ENCODE measurements at regions not wholly inside any gene's neighbourhood (a gene's known extent, or its start where the extent isn't known, plus 50 kb on each side); places are given as distances from the start of the nearest gene placed in this dataset.
A peak's percentile ranks its signal among the peaks of the same experiment; 100 is the strongest.

DNA sequence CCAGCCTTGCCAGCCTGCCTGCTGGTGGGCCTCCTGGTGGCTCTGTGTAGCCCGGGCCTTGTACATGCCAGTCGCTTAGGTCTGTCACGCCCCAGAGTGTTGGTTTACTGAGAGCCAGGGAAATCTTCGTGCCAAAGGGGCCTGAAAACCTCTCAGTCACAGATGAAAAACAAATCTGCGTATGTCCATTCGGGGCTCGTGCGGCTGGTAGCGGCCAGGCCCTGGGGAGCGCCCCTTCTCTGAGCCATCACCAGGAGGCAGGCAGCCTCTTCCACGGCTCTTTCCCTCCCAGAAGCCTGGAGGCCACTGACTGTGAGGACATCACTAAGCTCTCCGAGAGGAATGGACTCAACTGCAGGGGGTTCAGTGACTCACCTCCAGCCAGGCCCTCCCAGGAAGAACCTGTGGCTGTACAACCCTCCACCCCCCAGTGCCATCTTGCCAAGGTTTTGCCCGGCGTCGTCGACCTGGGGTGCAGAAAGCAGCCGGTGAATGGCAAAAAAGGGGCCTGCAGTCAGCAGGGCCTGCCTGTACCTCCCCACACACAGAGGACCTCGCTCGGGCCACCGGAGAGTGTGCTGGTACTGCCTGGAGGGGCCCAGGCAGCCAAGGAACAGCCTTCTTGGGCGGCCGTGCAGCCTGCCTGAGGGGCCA lies 162.2 kb downstream of the BCOR start:
- H3K4ac ChIP-seq (ENCODE audit: low read depth, low read length), result no peak overlapping the region
- no peak overlapping the region for H4K5ac ChIP-seq (ENCODE audit: insufficient read length, low read depth, low read length)
- TF ChIP-seq, protein P1, sequence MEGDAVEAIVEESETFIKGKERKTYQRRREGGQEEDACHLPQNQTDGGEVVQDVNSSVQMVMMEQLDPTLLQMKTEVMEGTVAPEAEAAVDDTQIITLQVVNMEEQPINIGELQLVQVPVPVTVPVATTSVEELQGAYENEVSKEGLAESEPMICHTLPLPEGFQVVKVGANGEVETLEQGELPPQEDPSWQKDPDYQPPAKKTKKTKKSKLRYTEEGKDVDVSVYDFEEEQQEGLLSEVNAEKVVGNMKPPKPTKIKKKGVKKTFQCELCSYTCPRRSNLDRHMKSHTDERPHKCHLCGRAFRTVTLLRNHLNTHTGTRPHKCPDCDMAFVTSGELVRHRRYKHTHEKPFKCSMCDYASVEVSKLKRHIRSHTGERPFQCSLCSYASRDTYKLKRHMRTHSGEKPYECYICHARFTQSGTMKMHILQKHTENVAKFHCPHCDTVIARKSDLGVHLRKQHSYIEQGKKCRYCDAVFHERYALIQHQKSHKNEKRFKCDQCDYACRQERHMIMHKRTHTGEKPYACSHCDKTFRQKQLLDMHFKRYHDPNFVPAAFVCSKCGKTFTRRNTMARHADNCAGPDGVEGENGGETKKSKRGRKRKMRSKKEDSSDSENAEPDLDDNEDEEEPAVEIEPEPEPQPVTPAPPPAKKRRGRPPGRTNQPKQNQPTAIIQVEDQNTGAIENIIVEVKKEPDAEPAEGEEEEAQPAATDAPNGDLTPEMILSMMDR (conservative IDR thresholded peaks at IDR 0.05), result peak; percentile 46; the same call in 2 of the 3 replicates
- no peak overlapping the region for H2AFZ ChIP-seq (ENCODE audit: low read length)
- H2BK12ac ChIP-seq (ENCODE audit: insufficient read length, low read depth, low read length), result no peak overlapping the region
- Mint-ChIP-seq H3K27ac (no peak overlapping the region; a peak in 1 of 7 replicates), H3K27me3 (ENCODE audit: low read depth) (peaks cover 1% of the 10 kb centered on the region), H3K9me3 (peaks cover 44 to 50% of the 10 kb centered on the region in 2 experiments), H3K36me3 (ENCODE audit: insufficient read depth in 1 of 3, low read depth in 3 of 3) (peaks cover 0 to 2% (median 0%) of the 10 kb centered on the region in 3 experiments; a peak in 3 of 7 replicates), H3K4me3 (no peak overlapping the region; a peak in 1 of 5 replicates), H3K4me1 (peaks cover 11 to 12% of the 10 kb centered on the region in 2 experiments)
- no peaks in the 10 kb centered on the region for H3K79me2 ChIP-seq (ENCODE audit: insufficient read depth, low read length)
- no peak overlapping the region for H2AK5ac ChIP-seq (ENCODE audit: insufficient read length, low read length)
- no CpG with 5 or more reads among the region's 22 CpGs for WGBS (ENCODE audit: extremely low coverage, insufficient read length, low lambda C conversion rate)
- no peaks in the 10 kb centered on the region for H3K27me3 ChIP-seq (ENCODE audit: insufficient read depth, low read length)
- H3K18ac ChIP-seq (ENCODE audit: insufficient read length, low read depth, low read length), result no peak overlapping the region
- no peaks in the 10 kb centered on the region; the same call in 1 of the 2 replicates for H3K4me1 ChIP-seq (ENCODE audit: insufficient read depth, low read length)
- H3K23ac ChIP-seq (ENCODE audit: insufficient read length, low read depth, low read length), result no peak overlapping the region
- H2BK5ac ChIP-seq (ENCODE audit: insufficient read length, low read length), result no peak overlapping the region
- H3K23me2 ChIP-seq (ENCODE audit: insufficient read length, low read depth, low read length, poor library complexity, severe bottlenecking), result no peaks in the 10 kb centered on the region
- H3K56ac ChIP-seq (ENCODE audit: insufficient read length, low read depth, low read length), result no peak overlapping the region
- H4K20me1 ChIP-seq (ENCODE audit: control insufficient read depth, insufficient read depth, insufficient read length), result no peaks in the 10 kb centered on the region
- H4K91ac ChIP-seq (ENCODE audit: insufficient read length, low read depth, low read length), result no peak overlapping the region
- H3K79me1 ChIP-seq (ENCODE audit: insufficient read depth, low read depth, low read length, poor library complexity, severe bottlenecking), result no peaks in the 10 kb centered on the region
- H3K14ac ChIP-seq (ENCODE audit: insufficient read depth, low read length), result no peak overlapping the region
- H2BK20ac ChIP-seq (ENCODE audit: low read depth, low read length, poor library complexity, severe bottlenecking), result no peak overlapping the region
- H2BK120ac ChIP-seq (ENCODE audit: low read depth, low read length, poor library complexity, severe bottlenecking), result no peak overlapping the region
- H3T11ph ChIP-seq (ENCODE audit: low read length), result no peak overlapping the region
- H3K27ac ChIP-seq (ENCODE audit: insufficient read length, low read depth, low read length), result no peak overlapping the region
- H2BK15ac ChIP-seq (ENCODE audit: low read depth, low read length), result no peak overlapping the region
- H3K9ac ChIP-seq (ENCODE audit: extremely low read depth, insufficient read length, low read length), result no peak overlapping the region
- H3K4me2 ChIP-seq (ENCODE audit: insufficient read depth, insufficient read length, low read length), result no peak overlapping the region
- H3K9me3 ChIP-seq (ENCODE audit: control insufficient read depth, low read depth, low read length), result no peaks in the 10 kb centered on the region
- no peak overlapping the region for H4K8ac ChIP-seq (replicated peaks; ENCODE audit: insufficient read length, low read depth, low read length)
- DNase-seq, result peak; percentile 55

All from H9 (cell line).